IPS DF 4.7 (cell line): ENCODE measurements at regions not wholly inside any gene's neighbourhood (a gene's known extent, or its start where the extent isn't known, plus 50 kb on each side); places are given as distances from the start of the nearest gene placed in this dataset.
"Not testable (repeated sequence)": the region's sequence is repeated elsewhere in the genome, so short reads cannot be mapped to it uniquely, and the experiment has no call there.

Source experiments
- DNase-seq: peaks from one replicate; pipeline ENCODE4 v3.0.0-alpha.2; 2013; ENCODE audit warnings: low spot score; ENCODE audit errors: extremely low read depth

DNA sequence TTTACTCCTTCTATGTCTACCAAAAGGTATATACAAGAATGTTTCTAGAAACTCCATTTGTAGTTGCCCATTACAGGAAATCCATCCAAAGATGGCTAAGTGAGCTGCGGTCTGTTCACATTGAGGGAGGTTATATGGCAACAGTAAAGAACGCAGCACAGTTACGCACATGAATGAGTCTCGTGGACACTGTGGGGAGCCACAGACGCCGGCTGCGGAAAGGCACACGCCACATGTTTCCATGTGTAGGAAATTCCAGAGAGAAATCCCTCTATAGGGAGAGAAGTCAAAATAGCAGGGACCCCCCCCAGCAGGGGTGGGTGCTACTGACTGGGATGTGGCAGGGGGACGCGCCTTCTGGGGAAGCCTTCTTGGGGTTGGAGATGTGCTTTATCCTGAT is 139.0 kb upstream of the NCOR2 start:
- no peak for DNase-seq

DNA sequence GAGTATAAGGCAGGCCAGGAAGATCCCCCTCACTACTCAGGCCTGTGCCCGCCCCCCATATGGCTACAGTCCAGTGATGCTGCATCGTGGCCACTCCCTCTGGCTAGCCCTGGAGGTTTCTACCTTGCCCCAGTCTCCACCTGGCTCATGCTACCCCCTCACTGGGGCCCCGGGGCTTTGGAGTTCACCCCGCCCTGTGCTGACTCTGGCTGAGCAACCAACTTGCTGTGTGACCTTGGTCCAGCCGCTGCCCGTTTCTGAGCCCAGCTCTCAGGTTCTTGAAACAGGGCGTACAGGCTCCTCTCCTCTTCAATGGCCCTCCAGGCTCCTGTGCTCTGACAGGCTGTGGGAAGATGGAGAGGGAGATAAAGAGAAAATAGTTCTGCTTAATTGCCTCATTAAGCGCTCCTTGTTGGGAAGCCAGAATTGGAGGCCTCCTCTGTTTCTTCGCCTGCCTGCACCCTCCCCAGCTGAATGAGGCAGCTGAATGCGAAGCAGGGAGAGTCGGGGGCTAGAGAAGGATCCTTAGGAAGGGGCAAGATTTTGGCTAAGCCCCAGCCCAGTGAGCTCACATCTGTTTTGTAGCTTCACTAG is 138.2 kb upstream of the NCOR2 start:
- no peak for DNase-seq

DNA sequence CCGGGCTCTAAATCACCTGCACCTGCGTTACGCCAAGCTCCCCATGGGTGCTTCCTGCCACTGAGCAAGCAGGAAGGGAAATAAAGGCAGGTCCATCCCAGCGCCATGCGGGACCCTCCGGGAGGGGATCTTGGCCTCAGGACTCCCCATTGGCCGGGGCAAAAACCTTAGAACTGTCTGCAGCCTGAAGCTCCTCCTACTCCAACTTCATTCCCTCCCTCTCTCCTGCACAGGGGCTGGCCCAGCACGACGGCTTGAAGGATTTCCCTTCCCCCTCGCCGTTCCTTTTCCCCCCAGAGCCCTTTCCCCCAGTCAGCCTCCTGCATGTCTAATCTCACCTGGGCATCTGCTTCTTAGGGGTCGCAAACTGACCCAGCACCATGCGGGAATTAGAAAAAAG is 137.2 kb upstream of the NCOR2 start:
- no peak for DNase-seq

DNA sequence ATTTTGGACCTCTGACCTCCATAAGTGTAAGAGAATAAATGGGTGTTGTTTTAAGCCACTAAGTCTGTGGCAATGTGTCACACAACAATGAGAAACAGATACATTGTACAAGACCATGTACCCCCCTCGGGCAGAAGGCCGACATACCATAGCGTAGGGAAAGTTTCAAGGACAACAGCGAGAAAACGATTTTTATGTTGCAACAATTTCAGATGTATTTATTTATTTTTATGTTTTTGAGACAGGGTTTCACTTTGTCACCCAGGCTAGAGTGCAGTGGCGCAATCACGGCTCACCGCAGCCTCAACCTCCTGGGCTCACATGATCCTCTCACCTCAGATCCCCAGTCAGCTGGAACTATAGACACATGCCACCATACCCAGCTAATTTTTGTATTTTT is 136.4 kb upstream of the NCOR2 start:
- no peak for DNase-seq

DNA sequence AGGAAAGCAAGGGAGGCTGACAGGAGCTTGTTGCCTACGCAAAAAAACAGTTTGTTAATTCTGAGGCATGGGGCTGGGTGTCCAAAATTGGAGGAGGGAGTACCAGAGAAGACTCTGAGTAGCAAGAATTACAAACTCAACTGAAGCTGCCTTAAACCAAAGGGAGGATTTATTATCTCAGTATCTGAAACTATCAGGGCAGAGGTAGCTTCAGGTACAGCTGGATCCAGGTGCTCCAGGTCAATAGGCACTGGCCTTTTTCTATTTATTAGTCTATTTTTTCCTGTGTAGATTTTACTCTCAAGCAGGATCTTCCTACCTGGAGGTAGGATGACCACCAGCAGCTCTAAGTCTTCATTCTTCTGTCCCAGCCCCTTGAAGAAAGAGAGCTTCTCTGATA is 135.3 kb upstream of the NCOR2 start:
- DNase-seq, result no peak

DNA sequence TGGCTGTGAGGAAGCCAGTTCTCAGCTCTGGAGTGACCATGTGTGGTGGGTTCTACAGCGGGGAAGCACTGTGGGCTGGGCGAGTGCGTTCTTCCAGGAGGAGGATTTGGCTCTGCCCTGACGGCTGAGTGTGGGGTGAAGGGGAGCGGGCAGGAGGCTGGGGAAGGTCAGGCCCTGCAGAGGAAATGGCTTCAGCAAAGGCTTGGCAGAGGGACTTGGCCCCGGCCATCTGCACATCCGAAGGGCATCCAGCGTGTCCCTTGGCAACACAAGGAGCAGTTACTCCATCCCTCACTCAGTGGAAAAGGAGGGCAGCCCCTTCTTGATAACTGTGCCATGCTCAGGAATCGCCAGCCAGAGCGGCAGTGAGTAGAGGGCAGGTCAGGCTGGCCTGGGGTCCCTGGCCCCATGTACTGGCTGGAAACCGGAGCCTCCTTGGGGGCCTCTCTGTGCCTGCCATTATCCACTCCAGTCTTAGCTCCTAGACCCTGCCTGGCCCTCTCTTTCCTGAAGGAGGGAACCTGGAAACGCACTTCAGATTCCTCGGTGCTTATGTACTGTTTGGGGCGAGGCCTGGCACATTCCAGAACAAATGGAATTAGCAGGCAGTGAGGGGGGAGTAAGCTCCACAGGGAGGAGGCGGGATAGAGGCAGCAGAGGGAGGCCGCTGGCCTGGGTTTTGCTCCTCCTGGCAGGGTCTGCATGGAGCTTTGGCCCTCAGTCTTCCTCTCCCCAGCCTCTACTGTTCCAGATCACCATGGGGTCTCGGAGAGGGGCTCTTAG is 133.6 kb upstream of the NCOR2 start:
- no peak for DNase-seq

DNA sequence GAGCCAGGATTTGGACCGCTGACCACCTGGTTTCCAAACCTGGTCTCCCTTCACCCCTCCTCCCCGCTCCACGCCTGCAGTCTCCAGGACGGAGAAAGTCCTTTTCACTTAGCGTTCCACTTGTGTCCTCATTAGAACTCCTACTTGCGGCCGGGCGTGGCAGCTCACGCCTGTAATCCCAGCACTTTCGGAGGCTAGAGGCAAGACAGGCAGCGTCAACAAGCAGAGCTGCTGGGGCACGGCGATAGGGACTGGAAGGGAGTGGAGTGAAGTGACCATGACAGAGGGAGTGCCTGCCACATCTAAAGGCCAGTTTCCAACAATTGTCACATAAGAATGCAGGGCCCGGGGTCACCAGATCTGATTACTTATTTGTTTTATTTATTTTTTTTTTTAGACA is 132.5 kb upstream of the NCOR2 start:
- DNase-seq, result no peak

DNA sequence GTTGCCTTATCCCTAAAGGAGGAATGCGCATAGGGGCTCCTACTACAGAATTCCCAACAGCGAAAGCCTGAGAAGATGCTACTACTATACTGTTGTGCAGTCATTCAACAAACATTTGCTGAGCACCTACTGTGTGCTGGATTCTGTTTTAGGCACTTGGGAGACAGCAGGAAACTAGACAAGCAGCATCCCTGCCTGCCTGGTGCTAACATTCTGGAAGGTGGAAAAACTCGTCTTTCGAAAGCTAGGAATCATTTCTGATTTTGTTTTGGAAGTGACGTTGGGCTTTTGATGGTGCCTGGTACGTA is 131.5 kb upstream of the NCOR2 start:
- no peak for DNase-seq

DNA sequence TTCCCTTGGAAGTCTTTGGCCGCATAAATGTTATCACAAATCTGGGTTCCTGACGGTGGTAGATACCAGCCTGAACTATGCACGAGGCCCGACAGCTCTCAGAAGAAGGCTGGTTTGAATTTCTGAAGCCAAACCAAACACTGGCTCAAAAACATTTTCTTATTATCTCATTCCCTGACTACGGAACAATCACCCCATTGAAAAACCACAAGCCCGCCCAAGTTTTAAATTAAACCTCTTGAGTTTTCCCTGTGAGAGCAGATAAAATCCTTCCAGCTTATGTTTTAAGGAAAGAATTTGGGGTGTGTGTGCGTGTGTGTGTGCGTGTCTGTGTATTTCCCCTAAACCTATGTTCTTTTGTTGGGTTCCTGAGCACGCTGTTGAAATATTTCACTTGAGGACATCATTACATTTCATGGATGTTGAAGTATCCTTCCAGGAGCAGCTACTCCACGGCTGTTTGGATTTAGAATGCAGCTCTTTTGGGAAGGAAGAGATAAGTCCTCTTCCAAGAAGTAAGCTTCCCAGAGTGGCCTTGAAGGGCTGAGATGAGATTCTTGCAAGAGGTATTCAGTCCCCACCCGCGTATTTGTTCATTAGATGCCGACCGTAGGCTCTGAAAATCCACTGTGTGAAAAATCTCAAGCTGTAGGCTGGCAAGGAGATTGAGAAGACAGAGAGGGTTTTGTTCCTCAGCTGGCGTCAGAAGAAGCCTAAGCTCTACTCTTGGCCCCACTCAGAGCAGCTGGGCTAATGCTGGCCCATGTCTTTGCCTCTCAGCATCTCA is 131.0 kb upstream of the NCOR2 start:
- DNase-seq, result no peak

DNA sequence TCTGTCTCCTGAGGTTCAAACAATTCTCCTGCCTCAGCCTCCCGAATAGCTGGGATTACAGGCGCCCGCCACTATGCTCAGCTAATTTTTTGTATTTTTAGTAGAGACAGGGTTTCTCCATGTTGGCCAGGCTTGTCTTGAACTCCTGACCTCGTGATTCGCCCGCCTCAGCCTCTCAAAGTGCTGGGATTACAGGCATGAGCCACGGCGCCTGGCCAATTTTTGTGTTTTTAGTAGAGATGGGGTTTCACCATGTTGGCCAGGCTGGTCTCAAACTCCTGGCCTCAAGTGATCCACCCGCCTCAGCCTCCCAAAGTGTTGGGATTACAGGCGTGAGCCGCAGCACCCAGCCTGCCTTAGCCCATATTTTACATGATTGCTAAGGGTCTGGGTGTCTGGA is 130.3 kb upstream of the NCOR2 start:
- not testable (repeated sequence) for DNase-seq

DNA sequence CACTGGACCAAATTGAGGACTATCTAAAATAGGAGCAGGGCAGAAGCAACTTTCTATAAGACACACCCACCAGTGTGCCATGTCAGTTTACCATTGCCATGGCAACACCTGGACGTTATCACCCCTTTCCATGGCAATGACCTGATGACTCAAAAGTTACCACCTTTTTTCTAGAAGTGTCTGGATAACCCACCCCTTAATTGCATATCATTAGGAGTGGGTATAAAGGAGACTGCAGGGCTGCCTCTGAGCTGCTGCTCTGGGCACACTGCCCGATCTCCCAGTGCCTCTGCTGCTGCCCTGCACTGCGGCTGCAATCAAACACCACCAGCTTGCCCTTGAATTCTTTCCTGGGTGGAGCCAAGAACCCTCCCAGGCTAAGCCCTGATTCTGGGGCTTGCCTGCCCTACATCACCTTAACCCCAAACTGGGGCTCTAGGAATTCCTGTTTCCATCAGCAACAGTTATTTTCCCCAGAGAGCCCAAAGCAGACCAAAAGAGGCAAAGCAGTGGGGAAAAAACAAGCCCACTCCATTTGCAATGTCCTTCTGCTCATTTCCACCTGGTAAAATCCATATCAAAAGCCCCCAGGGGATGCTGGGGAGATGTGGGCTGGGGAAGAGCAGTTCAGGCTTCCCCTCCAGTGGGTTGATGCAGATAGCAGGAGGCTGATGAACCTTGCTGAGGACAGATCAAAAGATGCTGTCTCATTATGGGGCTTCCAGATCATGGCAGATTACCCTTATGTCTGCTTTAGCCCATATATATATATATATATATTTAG is 129.5 kb upstream of the NCOR2 start:
- no peak for DNase-seq

DNA sequence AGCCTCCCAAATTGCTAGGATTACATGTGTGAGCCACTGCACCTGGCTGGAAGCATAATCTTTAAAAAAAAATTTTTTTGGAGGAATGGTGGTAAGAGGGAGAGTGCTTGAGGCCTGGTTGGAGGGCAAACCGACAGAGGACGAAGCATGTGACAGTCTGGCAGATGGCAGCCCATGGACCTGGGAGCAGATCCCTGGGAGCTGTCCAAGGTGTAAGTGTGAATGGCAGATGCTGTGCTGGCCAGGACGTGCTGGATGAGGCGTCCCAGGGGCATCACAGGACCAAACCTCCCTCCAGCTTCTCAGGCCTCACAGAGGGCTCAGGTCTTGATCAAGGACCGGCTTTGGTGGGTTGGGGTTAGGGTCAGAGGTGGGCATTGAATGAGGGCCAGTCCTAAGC is 128.4 kb upstream of the NCOR2 start:
- no peak for DNase-seq

DNA sequence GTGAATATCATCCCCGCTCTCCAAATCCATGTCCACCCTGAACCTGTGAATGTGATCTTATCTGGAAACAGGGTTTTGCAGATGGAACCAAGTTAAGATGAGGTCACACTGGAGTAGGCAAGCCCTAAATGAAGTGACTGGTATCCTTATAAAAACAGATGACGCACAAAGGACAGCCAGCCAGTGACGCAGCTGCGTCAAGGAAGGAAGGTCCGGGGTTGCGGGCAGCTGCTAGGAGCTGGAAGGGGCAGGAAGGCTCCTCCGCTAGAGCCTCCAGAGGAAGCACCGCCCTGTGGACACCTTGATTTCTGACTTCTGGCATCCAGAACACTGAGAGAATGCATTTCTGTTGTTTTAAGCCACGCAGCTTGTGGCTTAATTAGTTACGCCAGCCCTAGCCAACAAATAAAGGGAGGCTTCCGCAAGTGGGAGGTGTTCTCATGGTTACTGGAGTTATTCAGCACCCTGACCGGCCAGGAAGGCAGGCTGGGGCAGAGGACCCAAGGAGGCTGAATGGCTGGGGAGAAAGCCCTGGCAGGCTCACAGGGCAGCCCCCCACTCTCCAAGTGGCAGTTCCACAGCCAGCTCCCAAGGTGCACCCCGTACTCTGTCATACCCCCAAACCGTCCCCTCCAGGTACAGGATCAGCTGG is 127.6 kb upstream of the NCOR2 start:
- DNase-seq, result no peak

DNA sequence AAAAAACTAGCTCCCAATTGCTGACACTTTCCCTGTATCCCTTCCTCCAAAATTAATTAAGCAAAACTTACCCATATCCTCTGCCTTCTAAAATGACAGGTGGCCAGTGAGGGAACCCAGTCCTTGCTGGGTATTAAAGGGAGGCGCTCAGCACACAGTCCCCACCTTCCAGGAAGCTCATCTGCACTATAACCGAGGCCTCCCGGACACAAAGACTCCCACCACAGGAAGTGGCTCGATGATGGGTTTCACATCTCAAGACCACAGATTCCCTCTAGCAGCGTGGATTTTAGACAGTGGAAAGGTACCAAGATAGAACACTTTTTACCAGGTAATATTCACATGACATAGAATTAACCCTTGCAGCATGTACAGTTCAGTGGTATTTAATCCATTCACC is 126.8 kb upstream of the NCOR2 start:
- DNase-seq, result no peak

DNA sequence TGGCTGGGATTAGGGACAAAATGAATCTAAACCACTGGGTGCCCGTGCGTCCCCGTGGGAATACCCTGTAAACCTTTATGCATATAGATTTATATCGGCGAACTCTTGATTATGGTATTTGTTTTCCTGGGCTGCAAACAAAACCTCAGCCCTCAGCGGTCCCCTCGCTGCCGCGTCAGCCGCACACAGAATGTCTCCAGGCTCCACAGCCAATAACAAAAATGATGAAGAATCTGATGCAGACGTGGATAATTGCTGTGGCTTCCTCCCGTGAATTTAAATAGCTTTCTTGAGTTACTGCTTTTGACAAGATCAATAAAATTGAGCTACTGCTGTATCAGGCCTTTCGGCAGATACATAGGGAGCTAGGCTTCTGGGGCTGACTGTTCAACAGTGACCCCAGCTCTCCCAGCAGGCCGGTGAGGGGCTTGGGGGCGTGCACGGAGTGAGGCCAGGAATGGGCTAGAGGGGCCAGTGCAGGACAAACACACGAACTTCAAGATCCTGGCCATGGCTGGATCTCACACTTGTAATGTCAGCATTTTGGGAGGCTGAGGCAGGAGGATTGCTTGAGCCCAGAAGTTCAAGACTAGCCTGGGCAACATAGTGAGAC is 125.8 kb upstream of the NCOR2 start:
- no peak for DNase-seq

DNA sequence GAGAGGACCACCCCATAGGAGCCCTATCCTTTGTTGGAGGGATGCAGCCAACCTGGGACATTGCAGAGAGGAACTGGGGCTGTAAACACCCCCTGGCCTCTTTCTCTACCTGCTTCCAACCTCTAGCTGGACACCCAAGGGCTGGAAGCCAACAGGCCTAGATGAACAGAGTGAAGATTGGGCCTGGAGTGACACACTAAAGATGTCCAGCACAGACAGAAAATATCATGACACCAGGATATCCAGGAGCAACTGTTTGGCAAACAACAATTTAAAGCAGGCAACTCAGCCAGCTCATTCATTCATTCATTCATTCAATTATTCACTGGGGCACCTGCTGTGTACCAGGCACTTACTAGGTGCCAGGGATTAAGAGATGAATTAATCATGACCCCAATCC is 125.0 kb upstream of the NCOR2 start:
- no peak for DNase-seq

DNA sequence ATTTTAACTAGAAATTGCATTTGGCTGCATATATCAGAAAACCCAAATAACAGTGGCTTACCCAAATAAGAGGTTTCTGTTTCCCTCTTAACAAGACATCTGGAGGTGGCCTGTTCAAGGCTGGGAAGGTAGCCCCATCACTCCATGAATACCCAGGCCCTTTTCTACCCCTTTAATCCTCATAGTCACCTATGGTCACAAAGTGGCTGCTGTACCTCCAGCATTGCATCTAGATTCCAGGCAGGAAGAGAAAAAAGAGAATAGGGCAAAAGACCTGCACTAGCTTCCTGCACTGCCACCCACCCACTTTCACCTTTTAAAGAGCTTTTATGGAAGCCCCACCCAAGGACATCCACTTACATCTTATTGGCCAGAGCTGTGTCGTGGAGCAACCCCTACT is 124.0 kb upstream of the NCOR2 start:
- no peak for DNase-seq

DNA sequence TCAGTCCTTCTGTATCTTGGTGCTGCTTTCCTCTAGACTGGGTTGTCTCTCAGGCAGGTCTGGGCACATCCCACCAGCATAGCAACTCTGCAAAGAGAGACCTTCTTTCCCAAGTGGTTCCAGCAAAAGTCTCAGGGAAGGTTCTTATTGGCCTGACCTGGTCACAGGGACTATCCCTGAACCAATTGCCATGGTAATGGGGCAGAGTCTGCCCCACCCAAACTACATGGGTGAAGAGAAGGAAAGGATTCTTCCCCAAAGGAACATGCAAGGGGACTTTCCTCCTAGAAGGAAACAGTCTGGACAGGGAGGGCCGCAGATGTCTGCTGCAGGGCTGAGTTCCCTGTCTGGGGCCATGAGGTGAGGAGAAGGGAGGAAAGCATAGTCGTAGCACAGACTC is 122.2 kb upstream of the NCOR2 start:
- no peak for DNase-seq

DNA sequence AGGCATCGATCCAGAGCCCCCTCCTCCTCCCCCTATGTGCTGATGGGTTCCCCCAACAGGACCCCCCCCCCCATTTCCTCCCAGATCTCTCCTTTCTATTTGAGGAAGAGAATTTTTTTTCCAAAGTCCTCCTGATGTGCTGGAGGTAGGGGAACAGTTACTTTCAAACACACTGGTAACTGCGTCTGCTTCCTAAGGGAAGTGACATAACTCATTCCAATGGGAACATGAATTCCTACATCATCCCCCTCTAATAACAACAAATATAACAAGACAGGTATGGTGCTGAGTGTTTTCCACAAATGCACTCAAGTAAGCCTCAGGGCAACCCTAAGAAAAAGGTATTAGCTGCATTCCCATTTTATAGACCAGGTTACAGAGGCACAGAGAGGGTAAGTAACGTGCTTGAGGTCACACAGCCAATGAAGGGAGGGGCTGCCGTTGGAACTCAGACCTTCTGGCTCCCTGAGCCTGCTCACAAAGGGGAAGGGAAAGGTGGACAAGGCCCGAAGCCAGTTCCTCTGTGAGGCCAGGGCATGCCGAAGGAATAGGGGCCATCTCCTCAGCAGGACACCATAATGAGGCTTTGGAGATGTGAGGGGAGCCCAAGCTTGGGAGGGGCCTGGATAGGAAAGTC is 121.1 kb upstream of the NCOR2 start:
- DNase-seq, result no peak

DNA sequence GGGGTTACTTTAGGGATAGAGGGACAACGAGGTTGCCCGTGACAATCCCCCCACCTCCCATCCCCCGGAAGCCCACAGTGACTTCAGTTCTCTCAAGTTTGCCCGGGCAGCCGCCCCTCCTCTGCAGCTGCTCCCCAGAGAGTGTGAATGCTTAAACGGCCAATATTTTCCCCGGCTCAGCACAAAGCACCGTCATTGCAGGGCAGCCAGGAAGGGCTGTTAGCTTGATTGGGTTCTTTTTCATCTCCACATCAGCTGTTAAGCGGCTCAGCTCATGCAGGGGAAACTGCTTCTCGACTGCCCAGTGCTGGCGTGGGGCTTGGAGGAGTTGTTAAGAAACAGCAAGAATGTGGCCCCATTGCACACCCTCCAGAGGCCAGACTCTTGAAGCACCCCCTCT is 120.5 kb upstream of the NCOR2 start:
- DNase-seq, result no peak
